ENCODE measurements at regions not wholly inside any gene's neighbourhood (a gene's known extent, or its start where the extent isn't known, plus 50 kb on each side); places are given as distances from the start of the nearest gene placed in this dataset.

DNA sequence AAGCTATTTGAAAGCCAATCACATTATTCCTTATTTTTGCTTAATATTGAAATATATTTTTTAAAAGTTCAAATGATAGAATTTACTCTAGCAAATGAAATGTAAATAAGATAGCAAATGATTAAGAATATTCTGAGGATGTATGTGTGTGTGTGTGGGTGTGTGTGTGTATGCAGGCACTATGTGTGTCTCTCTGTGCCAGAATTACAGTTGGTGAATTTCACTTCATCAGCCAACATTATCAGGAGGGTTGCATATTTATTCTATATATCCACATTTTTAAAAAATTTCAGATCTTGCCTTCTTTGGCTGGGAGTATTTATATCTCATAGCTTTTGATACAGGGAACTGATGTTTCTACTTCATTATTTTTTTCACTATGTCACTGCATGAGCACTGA is 274.9 kb upstream of the SOX5 start:
- no peak for TF ChIP-seq EP300 (IDR thresholded peaks at IDR 0.05)
- TF ChIP-seq, protein P1, sequence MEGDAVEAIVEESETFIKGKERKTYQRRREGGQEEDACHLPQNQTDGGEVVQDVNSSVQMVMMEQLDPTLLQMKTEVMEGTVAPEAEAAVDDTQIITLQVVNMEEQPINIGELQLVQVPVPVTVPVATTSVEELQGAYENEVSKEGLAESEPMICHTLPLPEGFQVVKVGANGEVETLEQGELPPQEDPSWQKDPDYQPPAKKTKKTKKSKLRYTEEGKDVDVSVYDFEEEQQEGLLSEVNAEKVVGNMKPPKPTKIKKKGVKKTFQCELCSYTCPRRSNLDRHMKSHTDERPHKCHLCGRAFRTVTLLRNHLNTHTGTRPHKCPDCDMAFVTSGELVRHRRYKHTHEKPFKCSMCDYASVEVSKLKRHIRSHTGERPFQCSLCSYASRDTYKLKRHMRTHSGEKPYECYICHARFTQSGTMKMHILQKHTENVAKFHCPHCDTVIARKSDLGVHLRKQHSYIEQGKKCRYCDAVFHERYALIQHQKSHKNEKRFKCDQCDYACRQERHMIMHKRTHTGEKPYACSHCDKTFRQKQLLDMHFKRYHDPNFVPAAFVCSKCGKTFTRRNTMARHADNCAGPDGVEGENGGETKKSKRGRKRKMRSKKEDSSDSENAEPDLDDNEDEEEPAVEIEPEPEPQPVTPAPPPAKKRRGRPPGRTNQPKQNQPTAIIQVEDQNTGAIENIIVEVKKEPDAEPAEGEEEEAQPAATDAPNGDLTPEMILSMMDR (IDR thresholded peaks at IDR 0.05) = no peak

All from stomach (tissue), 4 donors.